GM19035 (cell line): ENCODE measurements at regions not wholly inside any gene's neighbourhood (a gene's known extent, or its start where the extent isn't known, plus 50 kb on each side); places are given as distances from the start of the nearest gene placed in this dataset.
"Not testable (repeated sequence)": the region's sequence is repeated elsewhere in the genome, so short reads cannot be mapped to it uniquely, and the experiment has no call there.

ENCODE experiments used
- ATAC-seq: cut with Tn5 transposase; IDR thresholded peaks from one replicate; pipeline ENCODE4 v1.9.1; 2021; ENCODE audit not compliant: unreplicated experiment

DNA sequence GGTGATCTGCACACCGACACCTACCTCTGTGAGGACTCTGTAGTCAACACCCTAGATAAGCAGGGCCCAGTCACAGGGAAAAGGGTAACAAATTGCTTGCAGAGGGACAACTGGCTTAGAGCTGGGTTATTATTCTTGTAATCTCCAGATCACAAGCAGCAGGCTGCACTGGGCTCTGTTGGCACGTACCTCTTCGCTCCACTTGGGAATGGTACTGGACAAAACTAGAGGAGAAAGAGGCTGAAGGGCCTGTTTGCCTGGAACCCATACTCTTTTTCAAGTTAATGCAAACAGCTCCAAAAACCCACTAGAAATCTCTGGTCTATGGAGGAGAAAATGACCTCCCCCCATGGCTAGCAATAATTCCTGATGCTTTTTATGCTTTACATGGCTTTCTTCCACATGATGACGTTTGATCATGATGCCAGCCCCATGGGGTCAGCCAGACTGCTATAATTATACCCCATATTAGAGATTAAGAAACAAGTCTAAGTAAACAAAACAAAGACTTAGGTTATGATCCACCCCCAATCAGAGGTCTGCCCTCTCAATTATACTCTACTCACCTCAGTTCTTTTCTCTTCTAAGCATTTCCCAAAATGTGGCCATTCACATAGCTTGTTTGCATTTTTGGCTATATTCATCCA, 190.0 kb downstream of the UNC5CL start:
- no peak for ATAC-seq

- no peak for ATAC-seq
These were observed 191.0 kb downstream of the UNC5CL start for GRCh38 chr6:40848038-40848437.

DNA sequence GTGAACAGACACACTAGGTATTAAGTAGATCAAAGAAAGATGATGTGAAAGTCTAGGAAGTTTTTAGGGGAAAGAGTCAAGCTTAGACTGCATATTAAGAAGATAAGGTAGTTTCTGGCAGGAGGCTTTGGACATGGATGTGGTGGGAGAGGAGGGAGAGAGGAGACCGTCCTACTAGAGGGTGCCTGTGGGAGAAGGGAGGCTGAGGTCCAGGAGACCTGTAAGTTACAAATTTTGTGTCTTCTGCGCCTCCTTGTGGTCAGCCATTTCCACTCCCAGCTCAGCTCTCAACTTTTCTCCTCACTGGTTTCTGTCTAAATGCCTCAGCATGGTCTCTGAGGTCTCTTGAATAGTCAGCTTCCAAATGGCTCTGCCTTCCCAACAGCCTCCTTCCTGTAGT, 193.5 kb downstream of the UNC5CL start:
- ATAC-seq = no peak

DNA sequence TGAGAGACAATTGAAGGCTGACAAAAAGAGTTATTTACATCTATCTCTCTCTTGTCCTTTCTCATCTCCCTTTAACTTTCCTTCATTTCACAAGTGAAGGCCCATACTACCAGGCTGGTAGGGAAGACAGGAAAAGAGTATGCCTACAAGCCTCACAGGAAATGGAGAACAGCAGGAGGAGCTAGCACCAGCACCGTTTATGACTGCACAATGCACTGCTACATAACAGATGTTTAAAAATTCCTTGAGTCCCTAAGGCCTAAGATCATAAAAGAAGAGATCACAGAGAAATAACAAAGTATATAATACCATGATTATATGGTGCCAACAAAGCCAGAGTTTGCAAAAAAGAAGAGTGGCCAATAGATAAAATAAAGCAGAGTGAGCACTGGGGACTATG, 194.8 kb downstream of the UNC5CL start:
- no peak for ATAC-seq

- ATAC-seq = no peak
These were observed 197.3 kb downstream of the UNC5CL start for GRCh38 chr6:40841721-40842120.

GRCh38 chr6:40832691-40833090, 206.3 kb downstream of the UNC5CL start:
- no peak for ATAC-seq

- ATAC-seq = no peak
These were observed 207.6 kb downstream of the UNC5CL start for GRCh38 chr6:40831381-40831780.

DNA sequence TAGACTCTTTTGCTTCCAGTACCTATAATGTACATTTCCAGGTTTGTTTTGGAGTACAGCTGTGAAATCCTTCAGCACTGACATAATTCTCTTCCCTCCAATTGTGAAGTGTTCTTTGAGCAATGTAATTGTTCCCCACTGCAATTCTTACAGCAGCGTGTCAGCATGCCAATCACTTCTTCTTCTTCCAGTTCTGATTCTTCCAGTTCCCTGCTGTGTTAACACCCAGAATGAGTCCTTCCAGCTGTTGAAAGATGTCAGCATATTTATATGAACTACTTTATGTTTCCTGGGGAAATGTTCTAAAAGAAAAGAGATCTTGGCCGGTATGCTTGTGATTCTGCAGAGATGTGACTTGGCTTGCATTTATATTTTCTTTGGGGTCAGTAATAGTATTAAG, 213.9 kb downstream of the UNC5CL start:
- no peak for ATAC-seq

- ATAC-seq = not testable (repeated sequence)
These were observed 214.8 kb downstream of the UNC5CL start for GRCh38 chr6:40823917-40824891.

DNA sequence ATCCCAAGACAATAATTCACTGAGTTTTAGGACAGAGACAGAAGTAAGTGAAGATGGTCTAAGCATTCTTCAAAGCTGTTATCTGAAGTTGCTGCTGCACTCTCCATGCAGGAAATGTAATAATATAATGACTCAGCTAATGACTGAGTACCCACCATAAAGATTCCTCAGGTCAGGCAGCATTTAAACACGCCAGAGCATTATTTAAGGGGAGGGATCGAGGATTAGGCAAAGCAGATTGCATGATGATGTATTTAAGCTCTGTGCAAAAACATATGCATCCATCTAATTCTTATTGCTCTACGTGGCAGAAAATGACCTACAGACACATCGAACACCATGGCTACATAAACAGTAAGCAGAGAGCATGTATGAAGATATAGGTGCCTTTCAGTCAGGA, 216.4 kb downstream of the UNC5CL start:
- no peak for ATAC-seq

DNA sequence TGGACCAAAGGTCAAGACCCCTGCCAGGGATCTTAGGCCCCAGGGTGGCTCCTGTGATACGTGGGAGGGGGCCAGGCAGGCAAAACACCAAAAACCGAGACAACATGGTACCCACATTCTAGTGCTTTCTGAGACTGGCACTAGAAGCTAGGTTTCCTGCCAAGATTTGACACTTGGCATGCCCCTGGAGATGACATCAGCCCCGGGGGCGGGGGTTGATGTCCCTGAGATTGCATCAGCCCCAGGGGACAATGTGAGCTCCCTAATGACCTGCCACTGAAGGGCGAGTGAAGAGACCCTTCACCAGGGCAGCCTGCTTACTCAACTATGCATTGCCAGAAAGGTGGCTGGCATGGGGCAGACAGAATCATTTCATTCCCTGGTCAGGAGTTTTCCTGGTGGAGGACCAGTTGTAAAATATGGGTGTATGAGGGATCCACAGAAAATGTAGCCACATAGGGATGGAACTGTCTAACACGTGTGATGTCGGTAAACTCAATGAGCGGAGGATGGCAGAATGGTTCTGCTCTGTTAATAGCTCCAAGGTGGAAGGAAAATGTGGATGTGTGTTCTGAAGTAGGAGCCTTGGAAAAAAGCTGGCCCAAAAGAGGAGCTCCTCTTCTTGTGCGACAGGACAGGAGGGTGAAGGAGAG, 219.7 kb downstream of the UNC5CL start:
- ATAC-seq = no peak

GRCh38 chr6:40817369-40817768, 221.7 kb downstream of the UNC5CL start:
- no peak for ATAC-seq

DNA sequence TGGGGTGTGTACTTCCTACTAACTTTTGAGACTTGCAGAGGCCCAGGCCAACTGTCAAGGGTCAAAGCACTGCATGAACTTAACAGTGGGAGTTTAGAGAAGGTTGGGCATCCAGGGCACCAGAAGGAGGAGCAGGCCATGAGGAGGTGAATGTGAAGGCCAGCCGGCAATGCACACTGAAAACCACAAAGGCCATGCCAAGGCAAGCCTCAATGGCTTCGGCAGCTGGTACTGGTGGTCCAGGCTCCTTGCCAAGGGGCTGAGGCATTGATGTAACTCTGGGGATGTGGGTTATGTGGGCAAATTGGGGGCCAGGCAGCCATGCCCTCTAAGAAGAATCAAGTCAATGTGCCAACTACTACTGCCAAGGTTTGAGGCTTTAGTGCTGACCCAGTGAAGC, 222.4 kb downstream of the UNC5CL start:
- no peak for ATAC-seq

DNA sequence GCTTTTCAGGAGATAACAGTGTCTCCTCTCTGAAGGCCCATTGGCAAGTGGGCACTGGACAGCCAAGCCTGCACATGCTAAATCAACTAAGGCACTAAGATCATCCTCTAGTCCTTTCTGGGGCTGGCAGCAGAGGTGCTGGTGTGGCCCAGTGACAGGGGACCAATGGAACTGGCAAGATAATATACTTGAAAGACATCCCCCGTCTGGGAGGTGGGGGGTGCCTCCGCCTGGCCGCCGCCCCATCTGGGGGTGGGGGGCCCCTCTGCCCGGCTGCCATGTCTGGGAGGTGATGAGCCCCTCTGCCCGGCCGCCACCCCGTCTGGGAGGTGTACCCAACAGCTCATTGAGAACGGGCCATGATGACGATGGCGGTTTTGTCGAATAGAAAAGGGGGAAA, 223.3 kb downstream of the UNC5CL start:
- ATAC-seq = no peak

- no peak for ATAC-seq
These were observed 223.0 kb upstream of the LRFN2 start for GRCh38 chr6:40810171-40810570.

- ATAC-seq = no peak
These were observed 222.5 kb upstream of the LRFN2 start for GRCh38 chr6:40809627-40810026.

DNA sequence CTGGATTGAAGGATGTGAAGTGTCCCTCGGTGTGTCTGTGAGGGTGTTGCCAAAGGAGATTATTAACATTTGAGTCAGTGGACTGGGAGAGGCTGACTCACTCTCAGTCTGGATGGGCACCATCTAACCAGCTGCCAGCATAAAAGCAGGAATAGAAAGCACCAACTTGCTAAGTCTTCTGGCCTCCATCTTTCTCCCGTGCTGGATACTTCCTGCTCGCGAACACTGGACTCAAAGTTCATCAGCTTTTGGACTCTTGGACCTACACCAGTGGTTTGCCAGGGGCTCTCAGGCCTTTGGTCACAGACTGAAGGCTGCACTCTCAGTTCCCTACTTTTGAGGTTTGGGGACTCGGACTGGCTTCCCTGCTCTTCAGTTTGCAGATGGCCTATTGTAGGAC, 220.3 kb upstream of the LRFN2 start:
- no peak for ATAC-seq

- ATAC-seq = no peak
These were observed 219.2 kb upstream of the LRFN2 start for GRCh38 chr6:40806256-40806864.

DNA sequence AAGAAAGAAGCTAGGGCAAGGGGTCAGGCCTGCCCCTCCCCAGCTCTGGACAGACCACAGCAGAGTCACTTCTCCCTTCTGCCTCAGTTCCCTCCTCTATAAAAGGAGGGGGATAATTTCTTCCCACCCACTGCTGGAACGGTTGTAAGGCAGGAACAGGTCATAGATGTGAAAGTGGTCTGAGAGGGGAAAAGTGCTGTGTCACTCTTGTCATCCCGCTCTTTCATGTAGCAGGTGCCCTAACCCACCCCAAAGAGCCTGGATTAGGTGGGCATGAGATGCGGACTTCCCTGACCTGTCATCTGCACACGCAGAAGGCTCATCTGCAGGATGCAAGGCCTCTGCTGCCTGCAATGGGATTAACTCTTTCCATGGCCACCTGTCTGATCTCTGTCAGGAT, 218.2 kb upstream of the LRFN2 start:
- ATAC-seq = no peak

DNA sequence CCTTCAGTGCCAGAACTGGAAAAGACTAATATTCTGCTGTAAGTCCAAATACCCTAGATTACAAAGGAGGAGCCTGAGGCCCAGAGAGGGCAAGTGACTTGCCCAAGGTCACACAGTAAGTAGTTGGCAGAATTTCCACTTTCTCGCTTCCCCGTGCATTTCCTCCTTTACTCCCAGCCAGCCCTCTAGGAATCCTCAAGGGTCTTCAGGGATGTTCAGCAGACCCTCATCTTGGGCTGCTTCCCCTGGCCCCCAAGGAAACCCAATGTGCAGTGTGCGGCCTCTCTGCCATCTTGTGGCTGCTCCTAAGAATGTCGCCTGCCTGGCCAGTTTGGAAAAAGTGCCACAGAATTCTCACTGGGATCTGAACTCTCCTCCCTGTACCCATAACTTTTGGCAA, 217.7 kb upstream of the LRFN2 start:
- ATAC-seq = no peak

GRCh38 chr6:40803897-40804702, 216.9 kb upstream of the LRFN2 start:
- ATAC-seq = no peak
